GM18508 (cell line): ENCODE measurements at regions not wholly inside any gene's neighbourhood (a gene's known extent, or its start where the extent isn't known, plus 50 kb on each side); places are given as distances from the start of the nearest gene placed in this dataset.
"Not testable (repeated sequence)": the region's sequence is repeated elsewhere in the genome, so short reads cannot be mapped to it uniquely, and the experiment has no call there.

ENCODE experiments used
- ATAC-seq: cut with Tn5 transposase; IDR thresholded peaks from one replicate; pipeline ENCODE4 v1.9.1; 2021; ENCODE audit warnings: moderate number of reproducible peaks; ENCODE audit not compliant: insufficient read depth, unreplicated experiment

- ATAC-seq = no peak
Observed at GRCh38 chr4:125573368-125573767, 258.6 kb downstream of the FAT4 start.

GRCh38 chr4:125573786-125574185 is 259.0 kb downstream of the FAT4 start:
- no peak for ATAC-seq

GRCh38 chr4:125582302-125582701 is 267.5 kb downstream of the FAT4 start:
- no peak for ATAC-seq

GRCh38 chr4:125590158-125590557 is 275.4 kb downstream of the FAT4 start:
- ATAC-seq = no peak

GRCh38 chr4:125591290-125591689 is 276.5 kb downstream of the FAT4 start:
- ATAC-seq = no peak

DNA sequence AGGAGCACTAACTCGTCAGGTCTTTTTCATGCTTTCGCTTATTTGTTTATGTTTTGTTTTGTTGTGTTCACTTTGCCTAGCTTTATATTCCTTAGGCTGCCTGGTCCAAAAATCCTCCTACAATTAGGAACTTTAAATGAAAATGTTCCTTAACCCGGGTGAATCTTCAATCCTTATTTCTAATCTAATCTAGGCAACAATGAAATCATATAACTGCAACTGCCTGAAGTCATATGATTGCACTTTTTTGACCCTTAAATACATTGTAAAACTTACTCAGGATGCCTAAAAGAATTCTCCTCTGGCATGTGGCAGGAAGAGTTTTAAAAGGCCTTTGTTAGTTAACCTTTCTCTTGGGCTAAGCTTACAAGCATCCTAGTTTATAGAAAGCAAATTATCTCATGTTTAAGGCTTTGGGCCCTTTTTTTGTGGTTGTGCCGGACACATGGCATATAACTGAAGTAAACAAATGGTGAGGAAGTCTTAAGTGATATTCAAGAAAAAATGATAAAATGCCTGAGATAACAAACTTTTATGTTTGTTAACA is 279.4 kb downstream of the FAT4 start:
- ATAC-seq = no peak

DNA sequence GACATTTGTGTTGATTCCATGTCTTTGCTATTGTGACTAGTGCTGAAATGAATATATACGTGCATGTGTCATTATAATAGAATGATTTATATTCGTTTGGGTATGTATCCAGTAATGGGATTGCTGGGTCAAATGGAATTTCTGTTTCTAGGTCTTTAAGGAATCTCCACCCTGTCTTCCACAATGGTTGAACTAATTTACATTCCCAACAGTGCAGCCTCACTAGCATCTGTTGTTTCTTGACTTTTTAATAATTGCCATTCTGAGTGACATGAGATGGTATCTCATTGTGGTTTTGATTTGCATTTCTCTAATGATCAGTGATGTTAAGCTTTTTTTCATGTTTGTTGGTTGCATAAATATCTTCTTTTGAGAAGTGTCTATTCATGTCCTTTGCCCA is 291.2 kb downstream of the FAT4 start:
- ATAC-seq = not testable (repeated sequence)

- no peak for ATAC-seq
Observed at GRCh38 chr4:125620066-125620860, 305.5 kb downstream of the FAT4 start.

- no peak for ATAC-seq
Observed at GRCh38 chr4:125624951-125625350, 310.2 kb downstream of the FAT4 start.

DNA sequence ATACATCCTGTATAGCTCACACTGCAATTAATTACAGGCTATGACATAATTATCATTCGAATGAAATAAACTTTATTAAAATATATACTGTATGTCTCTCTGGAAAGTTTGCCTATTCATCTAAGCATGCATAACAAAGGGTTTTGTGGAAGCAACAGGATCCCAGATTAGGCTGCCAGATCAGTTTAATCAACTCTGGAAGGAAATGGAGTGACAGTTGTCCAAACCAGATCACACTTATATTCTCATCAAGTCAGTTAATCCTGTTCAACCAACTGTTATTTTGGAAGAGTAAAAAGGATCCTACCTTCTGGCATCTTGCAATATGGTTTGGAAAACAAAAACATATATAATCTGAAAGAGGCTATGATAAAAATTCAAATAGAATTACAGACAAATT is 312.2 kb downstream of the FAT4 start:
- no peak for ATAC-seq

DNA sequence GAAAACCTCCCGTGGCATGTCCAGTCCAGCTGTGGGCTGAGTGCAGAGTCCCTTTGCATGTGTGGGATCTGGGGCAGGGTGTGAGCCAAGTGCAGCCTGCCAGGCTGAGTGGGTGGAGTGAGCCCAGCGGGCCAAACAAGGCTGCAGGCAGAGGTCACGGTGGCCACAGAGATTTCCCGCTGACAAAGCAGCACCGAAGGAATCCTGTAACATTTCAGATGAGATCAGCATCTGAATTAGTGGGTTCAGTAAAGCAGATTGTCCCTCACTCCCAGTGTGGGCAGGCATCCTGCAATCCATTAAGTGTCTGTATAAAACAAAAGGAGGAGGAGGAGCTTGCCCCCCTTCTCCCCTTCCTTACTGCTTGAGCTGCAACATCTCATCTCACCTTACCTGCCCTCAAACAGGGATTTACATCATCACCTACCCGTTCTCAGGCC is 324.4 kb downstream of the FAT4 start:
- ATAC-seq = no peak

DNA sequence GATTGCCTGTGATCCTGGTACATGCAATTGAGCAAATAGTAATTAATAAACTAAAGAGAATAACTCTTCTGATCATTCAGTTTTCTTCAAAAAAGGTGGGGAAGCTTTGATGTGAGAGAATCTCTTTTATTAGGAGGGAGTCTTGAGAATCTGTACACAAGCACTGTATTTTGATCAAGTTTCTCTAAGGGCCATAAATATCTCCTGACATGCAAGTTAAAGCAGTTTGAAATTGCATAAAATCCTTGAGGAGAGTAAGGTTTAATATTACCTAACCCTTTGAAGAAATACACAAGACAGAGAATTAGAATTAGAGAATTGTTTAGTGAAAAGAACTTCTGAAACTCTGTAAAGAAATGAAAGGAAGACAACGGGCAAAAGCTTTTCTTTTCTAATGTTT is 326.9 kb downstream of the FAT4 start:
- no peak for ATAC-seq

DNA sequence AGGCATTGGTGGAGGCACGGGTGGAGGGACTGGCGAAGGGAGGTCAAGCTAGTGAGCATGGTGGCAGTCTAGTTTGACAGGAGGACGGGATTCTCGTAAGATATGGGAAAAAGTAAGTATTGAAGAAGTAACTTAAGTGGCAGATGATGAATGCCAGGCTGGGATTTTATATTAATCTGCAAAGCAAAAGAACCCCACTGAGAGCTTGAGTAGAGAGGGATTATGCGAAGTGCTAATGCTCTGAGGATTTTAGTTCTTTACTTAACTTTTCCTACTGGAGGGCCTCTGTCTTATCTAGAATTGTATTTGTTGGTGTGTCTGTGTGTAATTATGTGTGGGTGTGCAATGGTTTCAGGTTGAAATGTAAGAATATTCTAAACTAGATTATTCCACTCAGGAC is 327.9 kb downstream of the FAT4 start:
- no peak for ATAC-seq

DNA sequence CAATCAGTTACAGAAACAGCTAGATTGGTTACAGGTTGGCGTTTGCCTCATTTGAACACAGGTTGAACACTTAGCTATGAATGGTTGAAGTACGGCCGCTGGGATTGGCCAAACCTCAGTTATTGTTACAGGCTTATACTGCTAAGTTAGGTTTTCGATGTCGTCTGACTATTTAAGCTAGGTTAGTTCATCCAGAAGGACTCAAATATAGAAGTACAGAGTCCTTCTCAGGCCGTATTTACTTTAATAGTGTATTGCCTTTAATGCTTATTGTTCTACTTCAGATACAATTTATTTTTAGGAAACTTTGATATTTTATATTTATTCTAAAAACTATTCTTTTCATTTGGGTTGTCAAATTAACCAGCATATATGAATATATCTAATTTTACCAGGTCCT is 334.7 kb downstream of the FAT4 start:
- no peak for ATAC-seq

- no peak for ATAC-seq
Observed at GRCh38 chr4:125650557-125650956, 335.8 kb downstream of the FAT4 start.

- not testable (repeated sequence) for ATAC-seq
Observed at GRCh38 chr4:125651707-125652357, 337.1 kb downstream of the FAT4 start.

GRCh38 chr4:125658773-125659172 is 344.0 kb downstream of the FAT4 start:
- ATAC-seq = no peak

- ATAC-seq = no peak
Observed at GRCh38 chr4:125663896-125664767, 349.4 kb downstream of the FAT4 start.

DNA sequence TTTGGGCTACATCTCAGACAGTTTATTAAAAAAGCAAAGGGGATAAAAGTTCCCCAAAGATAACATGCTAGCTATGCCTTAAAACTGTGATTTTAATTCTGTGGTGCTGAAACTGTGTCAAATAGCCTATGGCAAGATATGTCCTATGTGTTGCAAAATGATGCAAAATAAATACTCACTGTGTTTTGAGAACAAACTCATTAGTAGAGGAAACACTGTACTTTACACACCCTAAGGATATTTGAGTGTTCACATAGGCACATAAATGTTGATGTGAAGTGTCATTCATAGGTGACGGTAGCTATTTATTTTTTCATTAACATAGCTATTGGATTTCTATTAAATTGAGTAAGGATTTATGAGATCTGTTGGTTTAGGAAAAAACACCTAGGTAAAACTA is 351.9 kb downstream of the FAT4 start:
- no peak for ATAC-seq

GRCh38 chr4:125676156-125676555 is 361.4 kb downstream of the FAT4 start:
- no peak for ATAC-seq

DNA sequence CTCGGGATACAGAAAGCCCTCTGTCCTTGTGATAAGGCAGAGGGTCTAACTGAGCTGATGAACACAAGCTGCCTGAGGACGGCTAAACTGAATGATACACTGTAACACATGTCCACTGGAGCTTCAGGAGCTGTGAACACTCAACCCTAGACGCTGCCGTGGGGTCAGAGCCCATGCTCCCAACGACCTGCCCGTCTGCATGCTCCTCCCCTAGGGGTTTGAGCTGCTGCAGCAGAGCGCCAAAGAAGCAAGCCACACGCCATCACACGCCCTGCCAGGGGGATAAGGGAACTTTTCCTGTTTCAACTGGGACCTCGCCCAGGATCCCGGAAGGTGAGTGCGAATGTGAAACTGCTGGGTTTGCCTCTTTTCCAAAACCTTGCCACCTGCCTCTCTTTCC is 361.8 kb downstream of the FAT4 start:
- ATAC-seq = no peak
